CD14-positive monocyte (primary cell): ENCODE measurements at regions not wholly inside any gene's neighbourhood (a gene's known extent, or its start where the extent isn't known, plus 50 kb on each side); places are given as distances from the start of the nearest gene placed in this dataset.

Experiments used
- DNase-seq, 3 donors: peaks; one replicate each; pipeline ENCODE4 v3.0.0-alpha.2; 2011 to 2022
- H2AFZ ChIP-seq: 2 replicates; pipeline ENCODE4 v1.6.0; 2012; ENCODE audit warnings: mild to moderate bottlenecking, low read depth, low read length, inconsistent platforms; ENCODE audit not compliant: insufficient read depth, poor library complexity, severe bottlenecking
- H3K27ac ChIP-seq, 2 donors: 1 replicate in 1 of 2; 2 replicates in 1 of 2; pipeline ENCODE4 v1.5.1; 2012 to 2013; ENCODE audit warnings: low read length in 2 of 2, control low read depth in 1 of 2, inconsistent platforms in 1 of 2, low read depth in 1 of 2, mild to moderate bottlenecking in 1 of 2
- H3K27me3 ChIP-seq, 2 donors: one replicate each; pipeline versions ENCODE4 v1.6.0 to v1.6.1; 2011 to 2013; ENCODE audit warnings: low read length in 2 of 2; ENCODE audit not compliant: control insufficient read depth in 2 of 2, insufficient read depth in 2 of 2
- H3K36me3 ChIP-seq, 2 donors: replicated peaks in 1 of 2; 1 replicate in 1 of 2; 2 replicates in 1 of 2; pipeline versions ENCODE4 v1.5.1 to v1.6.1; 2012 to 2013; ENCODE audit warnings: low read length in 2 of 2, control low read depth in 1 of 2, inconsistent platforms in 1 of 2, mild to moderate bottlenecking in 1 of 2; ENCODE audit not compliant: insufficient read depth in 2 of 2, control insufficient read depth in 1 of 2
- H3K4me1 ChIP-seq, 2 donors: 1 replicate in 1 of 2; 2 replicates in 1 of 2; pipeline versions ENCODE4 v1.5.1 to v1.6.1; 2012 to 2013; ENCODE audit warnings: low read length in 2 of 2, control low read depth in 1 of 2, inconsistent platforms in 1 of 2, mild to moderate bottlenecking in 1 of 2, moderate library complexity in 1 of 2; ENCODE audit not compliant: insufficient read depth in 2 of 2, control insufficient read depth in 1 of 2
- H3K4me2 ChIP-seq: replicated peaks from 2 replicates; pipeline ENCODE3; 2012; ENCODE audit warnings: low read length, moderate library complexity, mild to moderate bottlenecking; ENCODE audit not compliant: poor library complexity, severe bottlenecking; ENCODE audit errors: extremely low read depth
- H3K4me3 ChIP-seq, 3 experiments: fragments of 200-600 bp in 1 of 3; sonication (generic) in 1 of 3; replicated peaks in 1 of 3; 1 replicate in 2 of 3; 2 replicates in 1 of 3; pipeline ENCODE4 v1.5.1; 2011 to 2013; ENCODE audit warnings: low read length in 3 of 3, mild to moderate bottlenecking in 3 of 3, control low read depth in 2 of 3, low read depth in 2 of 3, inconsistent platforms in 1 of 3, moderate library complexity in 1 of 3
- H3K79me2 ChIP-seq: 2 replicates; pipeline ENCODE4 v1.6.0; 2012; ENCODE audit warnings: mild to moderate bottlenecking, control low read depth, inconsistent platforms, low read length, moderate library complexity; ENCODE audit not compliant: insufficient read depth
- H3K9ac ChIP-seq: 2 replicates; pipeline ENCODE4 v1.6.0; 2017; ENCODE audit warnings: low read length, mild to moderate bottlenecking; ENCODE audit not compliant: insufficient read depth, poor library complexity, severe bottlenecking
- H3K9me3 ChIP-seq, 2 donors: replicated peaks in 1 of 2; 1 replicate in 1 of 2; 2 replicates in 1 of 2; pipeline versions ENCODE4 v1.5.1 to v1.6.1; 2012 to 2013; ENCODE audit warnings: low read length in 2 of 2, control low read depth in 1 of 2; ENCODE audit not compliant: control insufficient read depth in 1 of 2, insufficient read depth in 1 of 2
- H4K20me1 ChIP-seq: 2 replicates; pipeline ENCODE4 v1.6.0; 2012; ENCODE audit warnings: mild to moderate bottlenecking, low read length, control low read depth, moderate library complexity; ENCODE audit not compliant: insufficient read depth
- H3K27ac Mint-ChIP-seq, 7 donors: one replicate each; pipeline ENCODE4 v1.8.0; 2020; ENCODE audit warnings: mild to moderate bottlenecking in 7 of 7, mixed read lengths in 7 of 7, moderate library complexity in 6 of 7, inconsistent platforms in 2 of 7
- H3K27me3 Mint-ChIP-seq, 3 donors: one replicate each; pipeline ENCODE4 v1.8.0; 2021 to 2022; ENCODE audit warnings: low read depth in 3 of 3, mild to moderate bottlenecking in 3 of 3, mixed read lengths in 3 of 3, moderate library complexity in 3 of 3, inconsistent platforms in 1 of 3
- H3K36me3 Mint-ChIP-seq, 2 donors: one replicate each; pipeline ENCODE4 v1.8.0; 2020; ENCODE audit warnings: mixed read lengths in 2 of 2, inconsistent platforms in 1 of 2, mild to moderate bottlenecking in 1 of 2
- H3K4me1 Mint-ChIP-seq: one replicate; pipeline ENCODE4 v1.8.0; 2020; ENCODE audit warnings: mild to moderate bottlenecking, mixed read lengths
- H3K4me3 Mint-ChIP-seq, 2 donors: one replicate each; pipeline ENCODE4 v1.8.0; 2020; ENCODE audit warnings: mild to moderate bottlenecking in 2 of 2, mixed read lengths in 2 of 2, moderate library complexity in 1 of 2
- H3K9me3 Mint-ChIP-seq, 7 donors: one replicate each; pipeline ENCODE4 v1.8.0; 2020 to 2022; ENCODE audit warnings: mixed read lengths in 7 of 7, mild to moderate bottlenecking in 6 of 7, moderate library complexity in 6 of 7, inconsistent platforms in 2 of 7
- WGBS: methylation state at CpG from one replicate; pipeline ENCODE4 v1.1.5; 2013; ENCODE audit warnings: missing lambda C conversion rate; ENCODE audit not compliant: insufficient coverage; 5-methylcytosine and 5-hydroxymethylcytosine counted together
- intact Hi-C, 2 donors: fragments of 100-400 bp; cut with micrococcal nuclease; formaldehyde crosslinking; loops; one replicate each; pipeline versions ENCODE4 v1.15.0 to v1.15.1; 2023
- TF ChIP-seq, protein P1 (sequence below): fragments of 200-600 bp; IDR thresholded peaks from one replicate; pipeline ENCODE4 v1.8.0; 2022; ENCODE audit warnings: antibody characterized with exemption, mild to moderate bottlenecking

DNA sequence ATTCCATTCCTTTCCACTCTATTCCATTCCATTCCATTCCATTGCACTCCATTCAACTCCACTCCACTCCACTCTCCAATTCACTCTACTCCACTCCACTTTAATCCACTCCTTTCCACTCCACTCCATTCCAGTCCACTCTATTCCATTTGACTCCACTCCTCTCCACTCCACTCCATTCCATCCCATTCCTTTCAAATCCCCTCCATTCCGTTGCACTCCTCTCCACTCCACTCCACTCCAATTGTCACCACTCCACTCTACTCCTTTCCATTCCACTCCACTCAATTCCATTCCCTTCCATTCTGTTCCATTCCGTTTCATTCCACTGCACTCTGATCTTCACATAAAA lies 2563.7 kb upstream of the TPTE start:
- H3K9me3 ChIP-seq = peaks cover 21 to 53% of the 10 kb centered on the region in 2 donors
- WGBS = 31% methylated on average over 2 of the region's 2 CpGs
- H3K27ac Mint-ChIP-seq = no peak overlapping the region

More for the DNA sequence above, 2563.7 kb upstream of the TPTE start:
- no peaks in the 10 kb centered on the region for H3K36me3 ChIP-seq
- no peaks in the 10 kb centered on the region for H3K27me3 ChIP-seq
- Mint-ChIP-seq H3K4me1 (no peaks in the 10 kb centered on the region), H3K9me3 (peaks cover 42 to 66% (median 59%) of the 10 kb centered on the region in 7 donors), H3K36me3 (no peaks in the 10 kb centered on the region), H3K4me3 (no peak overlapping the region), H3K27me3 (peaks cover 0 to 2% (median 0%) of the 10 kb centered on the region in 3 donors)
- no peaks in the 10 kb centered on the region for H3K79me2 ChIP-seq
- H3K9ac ChIP-seq = no peak overlapping the region
- H2AFZ ChIP-seq = no peak overlapping the region
- TF ChIP-seq, protein P1, sequence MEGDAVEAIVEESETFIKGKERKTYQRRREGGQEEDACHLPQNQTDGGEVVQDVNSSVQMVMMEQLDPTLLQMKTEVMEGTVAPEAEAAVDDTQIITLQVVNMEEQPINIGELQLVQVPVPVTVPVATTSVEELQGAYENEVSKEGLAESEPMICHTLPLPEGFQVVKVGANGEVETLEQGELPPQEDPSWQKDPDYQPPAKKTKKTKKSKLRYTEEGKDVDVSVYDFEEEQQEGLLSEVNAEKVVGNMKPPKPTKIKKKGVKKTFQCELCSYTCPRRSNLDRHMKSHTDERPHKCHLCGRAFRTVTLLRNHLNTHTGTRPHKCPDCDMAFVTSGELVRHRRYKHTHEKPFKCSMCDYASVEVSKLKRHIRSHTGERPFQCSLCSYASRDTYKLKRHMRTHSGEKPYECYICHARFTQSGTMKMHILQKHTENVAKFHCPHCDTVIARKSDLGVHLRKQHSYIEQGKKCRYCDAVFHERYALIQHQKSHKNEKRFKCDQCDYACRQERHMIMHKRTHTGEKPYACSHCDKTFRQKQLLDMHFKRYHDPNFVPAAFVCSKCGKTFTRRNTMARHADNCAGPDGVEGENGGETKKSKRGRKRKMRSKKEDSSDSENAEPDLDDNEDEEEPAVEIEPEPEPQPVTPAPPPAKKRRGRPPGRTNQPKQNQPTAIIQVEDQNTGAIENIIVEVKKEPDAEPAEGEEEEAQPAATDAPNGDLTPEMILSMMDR = no peak
- no peaks in the 10 kb centered on the region for H3K4me1 ChIP-seq
- intact Hi-C loops = no loop called here
- no peak for DNase-seq
- H3K4me2 ChIP-seq = no peak overlapping the region
- H4K20me1 ChIP-seq = no peaks in the 10 kb centered on the region
- H3K27ac ChIP-seq = no peak overlapping the region
- H3K4me3 ChIP-seq = no peak overlapping the region
